Femur (tissue), 1 donor: ENCODE measurements at regions not wholly inside any gene's neighbourhood (a gene's known extent, or its start where the extent isn't known, plus 50 kb on each side); places are given as distances from the start of the nearest gene placed in this dataset.
"Not testable (repeated sequence)": the region's sequence is repeated elsewhere in the genome, so short reads cannot be mapped to it uniquely, and the experiment has no call there.

Source experiments
- DNase-seq: peaks from one replicate; pipeline ENCODE4 v3.0.0-alpha.2; 2017

DNA sequence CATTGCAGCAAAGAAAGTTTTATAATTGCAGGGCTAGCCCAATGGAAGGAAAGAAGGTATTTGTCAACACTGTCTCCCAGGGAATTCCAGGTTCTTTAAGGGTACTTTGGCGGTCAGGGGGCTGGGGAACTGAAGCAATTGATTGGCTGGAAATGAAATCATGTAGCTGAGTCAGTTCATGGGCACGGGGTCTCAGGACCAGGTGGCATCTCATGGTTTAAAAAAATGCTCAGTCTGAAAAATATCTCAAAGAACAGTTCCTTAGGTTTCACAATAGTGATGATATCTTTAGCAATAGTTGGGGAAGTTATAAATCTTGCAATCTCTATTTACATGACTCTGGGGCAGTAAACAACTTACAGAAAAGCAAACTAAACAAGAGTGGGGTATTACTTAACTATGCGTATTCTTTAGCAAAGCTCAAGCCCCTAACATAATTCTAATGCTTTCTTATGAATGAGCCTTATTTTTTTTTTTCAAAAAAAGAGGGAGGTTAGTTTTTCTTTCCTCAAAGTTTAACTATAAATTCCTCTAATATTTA is 376.9 kb upstream of the NRG3 start:
- DNase-seq, result no peak

DNA sequence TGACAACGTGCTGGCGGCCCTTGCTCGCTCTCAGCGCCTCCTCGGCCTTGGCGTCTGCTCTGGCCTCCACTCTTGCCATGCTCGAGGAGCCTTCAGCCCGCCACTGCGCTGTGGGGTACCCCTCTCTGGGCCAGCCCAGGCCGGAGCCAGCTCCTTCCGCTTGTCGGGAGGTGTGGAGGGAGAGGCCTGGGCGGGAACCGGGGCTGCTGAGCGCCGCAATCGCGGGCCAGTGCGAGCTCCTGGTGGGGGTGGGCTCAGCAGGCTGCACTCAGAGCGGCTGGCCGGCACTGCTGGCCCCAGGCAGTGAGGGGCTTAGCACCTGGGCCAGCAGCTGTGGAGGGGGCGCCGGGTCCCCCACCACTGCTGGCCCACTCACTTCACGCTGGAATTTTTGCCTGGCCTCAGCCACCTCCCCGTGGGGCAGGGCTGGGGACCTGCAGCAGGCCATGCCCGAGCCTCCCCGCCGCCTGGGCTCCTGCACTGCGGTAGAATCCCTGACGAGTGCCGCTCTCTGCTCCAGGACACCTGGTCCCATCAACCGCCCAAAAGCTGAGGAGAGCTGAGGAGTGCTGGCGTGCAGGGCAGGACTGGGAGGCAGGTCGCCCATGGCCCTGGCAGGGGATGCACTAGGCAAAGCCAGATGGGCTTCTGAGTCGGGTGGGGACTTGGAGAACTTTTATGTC is 372.2 kb upstream of the NRG3 start:
- no peak for DNase-seq

DNA sequence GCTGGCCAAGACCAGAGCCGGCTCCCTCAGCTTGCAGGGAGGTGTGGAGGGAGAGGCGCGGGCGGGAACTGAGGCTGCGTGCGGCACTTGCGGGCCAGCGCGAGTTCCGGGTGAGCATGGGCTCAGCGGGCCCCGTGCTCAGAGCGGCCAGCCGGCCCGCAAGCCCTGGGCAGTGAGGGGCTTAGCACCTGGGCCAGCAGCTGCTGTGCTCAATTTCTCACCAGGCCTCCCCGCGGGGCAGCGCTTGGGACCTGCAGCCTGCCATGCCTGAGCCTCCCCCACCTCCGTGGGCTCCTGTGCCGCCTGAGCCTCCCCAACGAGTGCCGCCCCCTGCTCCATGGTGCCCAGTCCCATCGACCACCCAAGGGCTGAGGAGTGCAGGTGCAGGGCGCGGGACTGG is 369.2 kb upstream of the NRG3 start:
- not testable (repeated sequence) for DNase-seq

DNA sequence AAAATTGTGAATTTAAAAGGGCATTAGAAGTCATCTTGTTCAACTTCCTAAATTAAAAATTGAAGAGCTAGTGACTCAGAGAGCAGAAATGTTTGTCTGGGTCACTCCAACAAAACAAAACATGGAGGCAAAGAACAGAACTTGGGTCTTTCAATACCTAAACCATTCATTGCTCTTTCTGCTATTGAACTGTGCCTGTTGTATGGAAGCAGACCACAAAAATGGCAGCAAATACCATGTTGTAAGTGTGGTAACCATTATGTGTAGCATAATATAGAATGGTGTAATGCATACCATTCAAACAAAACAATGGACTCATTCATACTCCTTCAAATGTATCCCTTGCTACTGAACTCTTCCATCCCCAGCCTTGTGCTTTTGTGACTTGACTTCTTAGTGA is 360.2 kb upstream of the NRG3 start:
- DNase-seq, result no peak

DNA sequence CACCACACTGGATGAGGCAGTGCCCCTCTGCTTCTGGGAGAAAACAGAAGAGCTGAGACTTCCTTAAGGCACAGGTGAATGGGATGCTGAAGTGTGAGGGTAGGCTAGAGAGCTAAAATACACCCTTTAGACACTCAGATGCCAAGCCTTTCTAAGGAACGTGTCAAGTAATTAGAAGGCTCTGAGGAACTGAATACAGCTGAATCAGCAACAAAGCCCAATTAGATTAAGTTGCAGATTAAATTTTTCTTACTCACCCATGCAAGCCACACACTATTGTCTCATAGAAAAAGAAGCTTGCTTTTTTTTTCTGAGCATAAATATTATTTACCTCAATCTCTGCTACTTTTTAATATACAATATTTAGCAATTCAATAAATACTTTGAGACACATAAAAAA is 354.3 kb upstream of the NRG3 start:
- DNase-seq, result no peak

DNA sequence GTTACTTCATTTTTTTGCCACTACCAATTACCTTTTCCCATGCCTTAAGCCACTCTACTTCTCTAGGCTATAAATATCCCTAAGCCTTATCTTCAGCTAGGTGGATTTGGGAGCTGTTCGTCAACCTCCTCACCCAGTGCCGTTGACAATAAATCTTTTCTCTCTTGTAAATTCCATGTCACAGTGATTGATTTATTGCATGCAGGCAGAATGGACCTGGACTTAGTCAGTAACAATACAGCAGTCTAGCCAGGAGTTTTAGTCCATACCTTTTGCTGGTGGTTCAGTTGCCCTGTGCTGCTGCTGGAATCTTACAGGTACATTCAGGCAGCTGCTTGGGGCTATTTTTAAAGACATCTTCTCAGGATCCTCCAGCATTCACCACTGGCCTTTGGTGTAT is 350.5 kb upstream of the NRG3 start:
- no peak for DNase-seq

DNA sequence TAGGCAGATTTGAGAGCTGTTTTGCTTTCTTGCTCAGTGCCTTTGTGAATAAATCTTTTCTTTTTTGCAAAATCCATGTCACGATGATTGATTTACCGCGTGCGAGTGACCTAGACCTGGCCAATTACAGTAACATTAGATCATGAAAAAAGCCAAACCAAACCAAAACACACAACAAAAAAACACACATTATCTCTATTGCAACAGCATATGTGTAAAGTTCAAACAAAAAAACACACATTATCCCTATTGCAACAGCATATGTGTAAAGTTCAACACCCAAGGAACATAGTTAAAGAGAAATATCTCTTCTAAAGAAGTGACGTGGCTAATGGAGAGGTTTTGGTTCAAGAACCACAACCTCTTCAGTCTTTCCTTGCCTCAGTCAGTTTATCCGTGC is 342.6 kb upstream of the NRG3 start:
- DNase-seq, result no peak

DNA sequence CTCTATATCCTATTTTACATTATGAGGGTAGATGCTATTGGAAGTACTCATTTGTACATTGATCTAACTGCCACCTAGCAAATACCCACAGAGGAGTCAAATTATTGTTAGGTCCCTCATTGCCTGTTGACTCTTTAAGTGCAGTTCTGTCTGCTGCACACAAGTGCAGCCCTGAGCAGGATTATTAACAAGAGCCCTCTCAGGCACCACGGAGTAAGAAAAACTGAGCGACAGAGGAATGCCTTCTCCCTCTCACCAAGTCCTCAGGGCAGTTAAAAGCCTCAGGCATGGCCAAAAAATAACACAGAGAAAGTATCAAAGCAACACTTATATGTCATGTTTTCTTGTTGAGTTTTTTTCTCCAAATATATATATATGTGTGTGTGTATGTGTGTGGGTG is 340.0 kb upstream of the NRG3 start:
- no peak for DNase-seq

DNA sequence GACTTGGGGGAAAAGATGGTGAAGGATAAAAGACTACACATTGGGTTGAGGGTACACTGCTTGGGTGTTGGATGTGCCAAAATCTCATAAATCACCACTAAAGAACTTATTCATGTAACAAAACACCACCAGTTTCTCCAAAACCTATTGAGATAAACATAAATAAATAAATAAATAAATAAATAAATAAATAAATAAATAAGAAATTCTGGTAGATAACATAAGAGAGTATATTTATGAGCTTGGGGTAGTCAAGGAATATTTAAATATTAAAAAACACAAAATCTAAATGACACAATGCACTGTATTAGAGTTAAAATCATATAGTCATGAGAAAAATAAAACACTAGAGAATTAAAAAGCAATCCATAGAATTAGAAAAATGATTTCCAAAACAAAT is 333.5 kb upstream of the NRG3 start:
- DNase-seq, result no peak

DNA sequence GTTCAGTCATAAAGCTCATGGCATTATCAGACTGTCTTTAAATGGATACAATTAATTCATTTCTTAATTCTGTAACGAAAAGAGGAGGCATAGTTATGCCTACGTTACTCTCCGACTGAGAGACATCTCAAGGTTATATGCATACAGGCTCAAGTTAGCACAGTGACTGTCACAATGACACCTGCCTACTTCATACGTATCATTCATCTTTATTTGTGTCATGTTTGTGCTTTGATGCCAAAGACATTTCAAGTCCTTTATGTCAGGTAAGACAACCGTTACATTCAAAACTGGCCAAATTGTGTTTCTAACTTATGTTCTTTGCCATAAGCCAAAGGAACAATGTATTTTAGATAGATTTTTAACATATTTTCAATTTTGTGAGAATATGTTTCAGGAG is 328.8 kb upstream of the NRG3 start:
- no peak for DNase-seq

DNA sequence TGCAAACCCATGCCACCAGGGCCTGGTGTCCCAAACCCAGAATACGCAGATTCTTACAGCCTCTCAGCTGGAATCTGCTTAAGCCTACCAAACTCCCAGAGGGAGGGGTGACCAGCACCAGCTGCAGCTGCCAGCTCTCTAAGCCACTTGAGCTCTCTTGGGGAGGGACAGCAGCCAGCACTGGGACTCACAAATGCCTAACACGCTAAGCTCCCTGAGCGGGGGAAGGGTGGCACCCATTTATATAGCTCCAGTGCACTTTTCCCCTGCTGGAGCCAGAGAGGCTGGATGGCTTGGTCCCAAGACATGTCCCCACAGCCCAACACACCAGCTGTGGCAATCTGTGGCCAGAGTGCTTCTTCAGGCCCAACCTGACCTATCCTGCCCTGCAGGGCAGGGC is 326.8 kb upstream of the NRG3 start:
- no peak for DNase-seq

DNA sequence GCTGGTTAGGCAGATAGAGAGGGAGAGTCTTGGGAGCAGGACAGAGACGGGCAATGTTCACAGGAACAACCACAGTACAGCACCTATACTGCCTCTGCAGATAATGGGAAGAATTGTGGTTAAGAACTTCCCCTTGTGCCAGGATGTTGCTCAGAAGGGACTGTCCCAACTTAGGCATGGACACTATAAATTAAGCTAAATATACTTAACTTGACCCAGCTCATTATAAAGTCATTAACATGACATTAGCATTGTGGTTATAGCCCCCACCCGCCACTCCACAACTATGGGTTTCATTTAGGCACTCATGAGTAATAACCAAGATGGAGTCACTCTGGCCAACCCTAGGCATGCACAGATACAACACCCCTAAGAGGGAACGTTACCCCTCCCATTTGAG is 310.9 kb upstream of the NRG3 start:
- DNase-seq, result no peak

DNA sequence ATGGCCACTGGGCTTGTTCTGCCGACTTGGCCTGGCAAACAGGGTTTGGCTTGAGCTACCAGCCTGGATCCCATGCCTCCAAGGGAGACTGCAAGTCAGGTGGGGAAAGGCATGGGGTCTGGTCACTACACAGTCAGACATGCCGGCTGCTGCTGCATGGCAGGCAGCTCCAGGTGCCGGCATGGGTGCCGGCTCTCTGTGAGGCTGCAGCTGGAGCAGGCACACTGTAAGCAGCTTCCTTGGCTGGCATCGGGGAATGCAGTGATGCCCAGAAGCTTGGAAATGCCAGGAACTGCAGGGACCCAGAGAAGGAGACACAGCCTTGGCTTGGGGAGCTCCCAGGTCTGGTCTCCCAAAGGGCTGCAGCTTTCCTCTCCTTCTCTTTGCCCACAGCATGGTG is 305.5 kb upstream of the NRG3 start:
- DNase-seq, result no peak

DNA sequence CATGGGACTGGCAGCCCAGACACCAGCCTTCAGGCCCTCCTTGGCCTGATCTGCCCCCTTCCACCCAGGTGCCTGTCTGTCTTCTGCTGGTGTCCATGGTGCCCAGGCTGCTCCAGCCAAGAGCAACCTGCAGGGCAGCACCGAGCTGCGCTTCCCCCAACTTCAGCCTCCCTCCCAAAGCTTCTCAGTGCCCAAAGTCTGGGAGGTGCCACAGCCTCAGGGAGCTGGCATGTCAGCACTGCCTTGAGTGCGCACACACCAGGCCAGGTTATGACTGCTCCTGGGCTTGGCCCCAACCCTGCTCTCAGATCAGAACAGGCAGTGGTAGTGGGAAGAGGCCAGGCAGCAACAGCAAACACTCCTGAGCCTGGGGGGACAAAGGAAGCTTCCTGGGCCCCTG is 304.6 kb upstream of the NRG3 start:
- DNase-seq, result no peak

DNA sequence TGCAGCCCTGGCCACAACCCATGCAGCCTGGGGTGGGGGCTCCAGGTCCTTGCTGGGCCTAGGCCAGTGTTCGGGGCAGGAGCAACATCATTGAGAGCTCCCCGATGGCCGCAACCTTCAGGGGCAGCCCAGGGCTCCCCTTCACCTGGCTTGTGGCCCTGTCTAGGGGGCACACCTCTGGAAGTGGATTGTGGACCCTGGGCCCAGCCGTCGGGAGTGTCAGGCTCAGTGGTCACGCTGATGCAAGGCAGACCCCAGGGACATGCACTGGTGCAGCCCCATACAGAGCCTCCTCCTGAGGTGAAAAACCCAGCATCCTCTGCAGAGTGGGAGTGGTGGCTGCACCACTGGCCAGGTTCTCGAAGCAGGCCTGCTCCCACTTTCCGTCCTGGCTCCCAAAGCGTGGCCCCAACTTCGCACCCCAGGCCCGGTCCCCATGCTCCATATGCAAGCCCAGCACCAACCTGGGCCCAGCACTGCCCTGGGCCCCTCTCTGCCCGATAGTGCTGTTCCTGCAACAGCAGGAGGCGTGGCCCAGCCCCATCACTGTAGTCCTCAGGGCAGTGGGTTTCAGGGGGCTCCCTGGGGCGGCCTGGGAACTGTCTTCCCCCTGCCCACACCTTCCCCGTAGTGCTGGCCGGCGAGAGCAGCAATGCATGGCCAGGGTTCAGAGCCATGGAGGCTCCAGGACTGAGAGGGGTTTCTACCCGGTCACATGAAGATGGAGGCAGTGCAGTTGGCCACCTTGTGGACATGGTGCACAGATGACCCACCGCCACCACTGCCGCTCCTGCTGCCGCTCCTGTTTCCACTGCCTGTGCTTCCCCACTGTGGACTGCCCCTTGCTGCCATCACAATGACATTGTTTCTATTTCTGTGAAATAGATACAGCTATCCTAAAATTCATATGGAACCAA is 303.9 kb upstream of the NRG3 start:
- no peak for DNase-seq

DNA sequence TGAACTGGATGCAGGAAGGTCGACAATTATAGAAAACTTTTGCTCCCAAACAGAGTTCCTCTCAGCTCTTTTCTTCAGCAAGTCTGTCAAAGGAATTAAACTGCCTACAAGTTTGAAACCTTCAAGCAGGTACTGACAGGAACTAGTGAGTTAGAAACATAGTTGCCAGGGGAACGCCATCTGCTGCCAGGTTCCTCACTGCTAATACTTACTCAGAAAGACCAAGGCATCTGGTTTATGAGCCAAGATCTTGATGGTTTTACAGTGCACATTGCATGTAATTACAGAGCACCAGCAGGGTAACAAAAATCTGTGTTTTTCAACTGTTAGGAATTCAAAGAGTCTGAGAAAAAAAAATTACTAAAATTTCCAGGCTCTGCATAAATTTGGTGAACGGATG is 300.0 kb upstream of the NRG3 start:
- no peak for DNase-seq

DNA sequence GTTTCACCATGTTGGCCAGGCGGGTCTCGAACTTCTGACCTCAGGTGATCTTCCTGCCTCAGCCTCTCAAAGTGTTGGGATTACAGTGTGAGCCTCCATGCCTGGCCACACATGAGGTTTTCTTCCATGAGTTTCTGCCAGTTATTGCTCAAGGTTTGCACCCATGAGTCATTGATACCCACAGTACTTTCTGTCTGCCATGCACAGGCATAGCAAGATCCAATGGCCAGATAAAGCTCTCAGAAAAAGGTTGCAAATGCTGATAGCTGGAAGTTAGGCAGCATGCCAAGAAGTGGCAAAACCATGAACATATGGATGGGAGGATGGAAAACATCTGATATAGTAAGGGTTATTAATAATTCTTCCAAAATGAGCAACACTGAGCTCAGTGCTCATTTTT is 298.7 kb upstream of the NRG3 start:
- DNase-seq, result no peak

DNA sequence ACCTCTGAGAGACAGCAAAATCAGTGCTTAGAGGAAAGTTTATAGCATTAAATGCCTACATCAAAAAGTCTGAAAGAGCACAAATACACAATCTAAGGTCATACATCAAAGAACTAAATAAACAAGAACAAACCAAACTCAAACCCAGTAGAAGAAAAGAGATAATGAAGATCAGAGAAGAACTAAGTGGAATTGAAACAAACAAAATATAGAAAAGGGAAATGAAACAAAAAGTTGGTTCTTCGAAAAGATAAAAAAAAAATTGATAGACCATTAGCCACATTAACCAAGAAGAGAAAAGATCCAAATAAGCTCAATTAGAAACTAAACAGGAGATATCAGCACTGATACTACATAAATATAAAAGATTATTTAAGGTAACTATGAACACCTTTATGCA is 280.0 kb upstream of the NRG3 start:
- no peak for DNase-seq

DNA sequence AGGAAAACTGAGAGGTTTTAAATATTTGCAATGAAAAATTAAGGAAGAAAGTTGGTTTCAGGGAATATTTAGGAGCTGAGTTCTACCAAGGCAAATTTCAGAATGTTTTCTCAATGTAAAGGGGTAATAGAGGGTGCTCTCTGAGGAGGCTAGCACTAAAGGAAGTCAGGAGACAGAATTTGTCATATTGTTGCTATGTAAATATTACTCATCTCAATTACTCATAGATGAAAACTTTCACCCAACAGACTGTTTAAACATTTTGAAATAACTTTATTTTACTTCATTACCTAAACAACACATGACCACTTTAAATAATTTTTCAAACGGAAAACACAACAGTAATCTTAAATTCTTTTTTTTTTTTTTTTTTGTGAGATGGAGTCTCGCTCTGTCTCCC is 274.8 kb upstream of the NRG3 start:
- no peak for DNase-seq

DNA sequence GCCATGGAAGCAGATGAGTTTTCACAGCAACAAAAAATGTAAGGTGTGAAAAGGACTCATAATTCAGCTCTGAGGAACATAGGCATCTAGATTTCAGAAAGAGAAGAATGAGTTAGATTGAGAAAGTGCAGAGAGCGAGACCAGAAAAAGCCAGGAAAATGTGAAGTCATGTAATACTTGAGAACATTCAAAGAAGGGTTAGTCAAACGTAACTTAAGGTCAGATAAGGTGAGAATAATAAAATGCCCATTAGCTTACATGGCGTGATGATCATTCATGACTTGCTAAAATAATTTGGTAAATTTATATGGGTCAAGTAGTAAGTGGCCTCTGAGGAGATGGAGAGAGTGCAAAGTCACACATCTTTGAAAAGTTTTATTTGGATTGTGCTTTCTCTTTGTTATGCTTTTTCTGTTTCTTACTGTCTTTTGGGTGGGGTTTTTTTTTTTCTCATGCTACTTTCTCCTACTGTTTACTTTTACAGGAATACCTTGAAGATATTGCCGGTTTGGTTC is 271.8 kb upstream of the NRG3 start:
- no peak for DNase-seq

DNA sequence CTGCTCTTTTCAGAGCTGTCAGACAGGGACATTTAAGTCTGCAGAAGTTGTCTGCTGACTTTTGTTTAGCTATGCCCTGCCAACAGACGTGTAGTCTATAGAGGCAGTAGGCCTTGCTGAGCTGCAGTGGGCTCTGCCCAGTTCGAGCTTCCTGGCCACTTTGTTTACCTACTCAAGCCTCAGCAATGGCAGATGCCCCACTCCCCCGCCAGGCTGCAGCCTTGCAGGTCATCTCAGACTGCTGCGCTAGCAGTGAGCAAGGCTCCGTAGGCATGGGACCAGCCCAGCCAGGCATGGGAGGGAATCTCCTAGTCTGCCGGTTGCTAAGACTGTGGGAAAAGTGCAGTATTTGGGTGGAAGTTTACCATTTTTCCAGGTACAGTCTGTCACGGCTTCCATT is 230.5 kb upstream of the NRG3 start:
- not testable (repeated sequence) for DNase-seq

DNA sequence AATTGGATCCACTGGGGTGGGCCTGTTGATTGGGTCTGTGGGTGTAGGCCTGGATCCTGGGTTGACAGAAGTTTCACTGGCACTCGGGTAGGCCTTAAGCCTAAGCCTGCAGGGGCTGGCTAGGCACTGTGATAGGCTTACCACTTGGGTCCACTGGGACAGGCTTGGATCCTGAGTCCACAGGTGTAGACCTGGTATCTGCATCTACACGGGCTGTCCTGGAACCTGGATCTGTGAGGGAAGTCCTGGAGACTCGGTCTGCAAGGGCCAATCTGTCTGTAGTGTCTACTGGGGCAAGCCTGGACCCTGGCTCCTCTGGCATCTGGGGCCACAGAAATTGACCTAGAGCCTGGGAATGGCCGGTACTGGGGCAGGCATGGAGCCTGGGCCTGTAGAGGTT is 219.0 kb upstream of the NRG3 start:
- no peak for DNase-seq

DNA sequence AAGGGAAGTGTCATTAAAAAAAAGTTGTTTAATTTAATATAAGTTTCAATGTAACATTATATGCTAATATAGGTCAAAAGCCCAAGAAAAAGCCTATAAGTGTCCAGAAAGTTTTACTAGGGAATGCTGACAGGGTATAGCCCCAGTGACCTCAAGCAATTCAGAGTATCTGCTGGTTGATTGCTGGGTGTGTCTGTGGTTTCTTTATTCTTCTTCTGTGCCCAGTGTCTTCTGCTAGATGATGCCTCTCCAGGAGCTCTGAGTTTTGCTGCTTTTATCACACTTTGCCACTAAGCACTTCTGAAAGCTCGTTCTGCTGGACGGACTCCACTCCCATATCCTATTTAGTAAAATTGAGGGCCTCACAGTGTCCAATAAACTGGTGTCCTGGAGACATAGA is 212.2 kb upstream of the NRG3 start:
- DNase-seq, result no peak

DNA sequence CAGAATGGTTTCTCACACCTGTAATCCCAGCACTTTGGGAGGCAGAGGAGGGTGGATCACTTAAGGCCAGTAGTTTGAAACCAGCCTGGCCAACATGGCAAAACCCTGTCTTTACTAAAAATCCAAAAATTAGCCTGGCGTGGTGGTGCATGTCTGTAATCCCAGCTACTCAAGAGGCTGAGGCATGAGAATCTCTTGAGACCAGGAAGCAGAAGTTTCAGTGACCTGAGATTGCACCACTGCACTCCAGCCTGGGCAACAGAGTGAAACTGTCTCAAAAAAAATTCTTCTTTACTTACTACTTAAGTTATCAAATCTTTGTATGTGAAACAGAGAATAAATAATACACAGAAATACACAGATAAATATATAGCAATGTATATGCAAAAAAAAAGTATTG is 210.2 kb upstream of the NRG3 start:
- not testable (repeated sequence) for DNase-seq
